T-helper 17 cell (primary cell): ENCODE measurements at regions not wholly inside any gene's neighbourhood (a gene's known extent, or its start where the extent isn't known, plus 50 kb on each side); places are given as distances from the start of the nearest gene placed in this dataset.
"Not testable (repeated sequence)": the region's sequence is repeated elsewhere in the genome, so short reads cannot be mapped to it uniquely, and the experiment has no call there.

Experiments
- ATAC-seq: fragments of 150-1000 bp; cut with Tn5 transposase; 2 replicates; pipeline ENCODE4 v1.10.0; 2021; ENCODE audit warnings: mild to moderate bottlenecking, moderate library complexity
- DNase-seq, 3 donors: peaks; one replicate each; pipeline versions ENCODE4 v3.0.0 to v3.0.0-alpha.2; 2020 to 2021
- H3K9me3 ChIP-seq: one replicate; pipeline ENCODE4 v1.7.0; 2013; ENCODE audit warnings: low read length, mild to moderate bottlenecking; ENCODE audit not compliant: control insufficient read depth, poor library complexity, severe bottlenecking
- H3K27ac Mint-ChIP-seq: one replicate; pipeline ENCODE4 v1.8.0; 2022; ENCODE audit warnings: mild to moderate bottlenecking, moderate library complexity, mixed read lengths
- H3K27me3 Mint-ChIP-seq: one replicate; pipeline ENCODE4 v1.8.0; 2022; ENCODE audit warnings: mixed read lengths
- H3K36me3 Mint-ChIP-seq: one replicate; pipeline ENCODE4 v1.8.0; 2022; ENCODE audit warnings: low read depth, mixed read lengths
- H3K4me1 Mint-ChIP-seq: one replicate; pipeline ENCODE4 v1.8.0; 2022; ENCODE audit warnings: mild to moderate bottlenecking, mixed read lengths
- H3K4me3 Mint-ChIP-seq: one replicate; pipeline ENCODE4 v1.8.0; 2022; ENCODE audit warnings: mild to moderate bottlenecking, moderate library complexity, mixed read lengths

DNA sequence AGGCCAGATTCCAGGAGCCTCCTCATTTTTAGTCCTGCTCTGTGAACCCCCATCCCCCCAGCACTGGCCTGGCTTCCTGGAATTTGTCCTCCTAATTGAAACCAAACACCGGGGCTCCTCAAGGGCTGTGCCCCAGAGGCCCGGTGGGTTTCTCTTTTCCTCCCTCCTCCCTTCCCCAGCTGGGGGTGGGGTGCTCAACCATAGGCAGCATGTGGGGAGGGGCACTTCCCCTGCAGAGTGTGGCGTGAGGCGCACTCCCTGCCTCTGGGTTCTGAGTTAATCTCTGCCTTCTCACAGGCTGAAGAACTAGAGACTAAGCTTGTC lies 67.5 kb upstream of the ACOT11 start:
- no peaks in the 10 kb centered on the region for H3K9me3 ChIP-seq
- Mint-ChIP-seq H3K4me1 (peaks cover 57% of the 10 kb centered on the region), H3K36me3 (no peaks in the 10 kb centered on the region), H3K27me3 (no peaks in the 10 kb centered on the region), H3K27ac (peak overlapping the region; percentile 89), H3K4me3 (peak overlapping the region; percentile 87)
- ATAC-seq (peak; percentile 45), DNase-seq (no peak)

DNA sequence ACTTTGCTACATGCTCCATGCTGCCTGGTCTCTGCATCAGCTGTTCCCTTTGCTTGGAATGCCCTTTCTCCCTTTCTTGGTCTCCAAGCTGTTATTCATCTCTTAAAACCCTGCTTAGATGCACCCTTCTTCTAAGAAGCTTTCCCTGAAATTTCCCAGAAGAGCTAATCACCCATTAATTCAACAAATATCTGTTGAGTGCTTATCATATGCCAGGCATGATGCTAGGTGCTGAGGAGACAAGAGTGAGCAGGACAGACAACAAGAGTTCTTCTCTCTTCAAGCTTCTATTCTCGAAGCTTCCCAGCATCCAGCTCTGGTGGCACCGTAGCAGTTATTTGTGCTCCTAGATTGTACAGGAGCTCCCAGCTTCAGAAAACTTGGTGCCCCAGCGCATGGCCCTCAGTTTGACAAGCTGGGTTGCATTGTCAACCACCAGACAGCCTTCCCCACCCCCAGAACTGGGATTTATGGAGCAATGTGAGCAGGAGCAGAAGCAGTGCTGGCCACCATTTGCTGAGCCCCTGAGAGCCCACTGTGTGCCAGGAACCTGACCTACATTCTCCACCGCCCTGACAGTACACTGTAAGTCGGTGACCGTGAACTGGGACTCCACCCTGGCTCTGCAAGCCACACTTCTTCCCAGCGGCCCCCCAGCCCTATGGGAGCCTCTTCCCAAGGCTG lies 68.0 kb upstream of the ACOT11 start:
- H3K4me3 Mint-ChIP-seq, result peak overlapping the region; percentile 87
- H3K27me3 Mint-ChIP-seq, result no peaks in the 10 kb centered on the region
- no peak for DNase-seq
- no peaks in the 10 kb centered on the region for H3K36me3 Mint-ChIP-seq
- ATAC-seq, result no peak
- peaks cover 53% of the 10 kb centered on the region for H3K4me1 Mint-ChIP-seq
- H3K27ac Mint-ChIP-seq, result peak overlapping the region; percentile 89
- no peaks in the 10 kb centered on the region for H3K9me3 ChIP-seq

DNA sequence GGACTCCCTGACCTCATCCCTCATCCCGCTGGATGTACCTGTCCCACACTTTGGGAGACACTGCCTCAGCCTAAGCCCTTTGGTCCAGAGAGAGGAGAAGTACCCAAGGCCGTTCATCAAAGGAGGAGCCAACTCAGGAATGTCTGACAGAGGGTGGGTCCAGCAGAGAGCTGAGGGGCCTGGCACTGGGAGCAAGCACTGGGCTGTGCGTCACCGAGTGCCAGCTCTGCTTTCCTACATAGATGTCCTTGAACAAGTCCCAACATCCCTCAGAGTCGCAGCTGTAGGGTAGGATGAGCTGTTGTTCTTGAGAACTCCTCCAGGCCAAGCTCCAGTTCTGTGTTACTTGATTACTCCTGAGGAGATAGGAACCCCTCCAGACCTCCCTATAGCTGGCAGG lies 68.8 kb upstream of the ACOT11 start:
- DNase-seq, result no peak
- H3K4me1 Mint-ChIP-seq, result peaks cover 54% of the 10 kb centered on the region
- H3K9me3 ChIP-seq, result no peaks in the 10 kb centered on the region
- ATAC-seq, result no peak
- H3K36me3 Mint-ChIP-seq, result no peaks in the 10 kb centered on the region
- peak overlapping the region; percentile 28 for H3K4me3 Mint-ChIP-seq
- H3K27ac Mint-ChIP-seq, result peak overlapping the region; percentile 89
- no peaks in the 10 kb centered on the region for H3K27me3 Mint-ChIP-seq

DNA sequence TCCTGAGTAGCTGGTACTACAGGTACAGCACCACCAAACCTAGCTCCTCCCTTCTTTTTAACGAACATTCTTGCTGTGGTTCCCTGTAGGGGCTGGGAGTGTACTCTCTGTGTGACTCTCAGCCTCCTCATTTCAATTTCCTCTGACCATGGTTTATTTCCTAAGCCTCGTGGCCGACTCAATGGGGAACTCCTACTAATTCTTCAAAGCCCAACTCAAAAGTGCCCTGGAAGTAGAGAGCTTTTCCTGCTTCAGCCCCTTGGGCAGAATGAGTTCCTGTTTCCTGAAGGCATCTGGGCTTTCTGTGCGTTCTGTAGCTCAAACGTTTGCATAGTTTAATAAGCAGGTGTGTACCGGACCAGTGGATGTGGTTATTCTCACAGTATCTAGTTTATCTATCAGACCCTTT lies 70.9 kb upstream of the ACOT11 start:
- DNase-seq, result no peak

DNA sequence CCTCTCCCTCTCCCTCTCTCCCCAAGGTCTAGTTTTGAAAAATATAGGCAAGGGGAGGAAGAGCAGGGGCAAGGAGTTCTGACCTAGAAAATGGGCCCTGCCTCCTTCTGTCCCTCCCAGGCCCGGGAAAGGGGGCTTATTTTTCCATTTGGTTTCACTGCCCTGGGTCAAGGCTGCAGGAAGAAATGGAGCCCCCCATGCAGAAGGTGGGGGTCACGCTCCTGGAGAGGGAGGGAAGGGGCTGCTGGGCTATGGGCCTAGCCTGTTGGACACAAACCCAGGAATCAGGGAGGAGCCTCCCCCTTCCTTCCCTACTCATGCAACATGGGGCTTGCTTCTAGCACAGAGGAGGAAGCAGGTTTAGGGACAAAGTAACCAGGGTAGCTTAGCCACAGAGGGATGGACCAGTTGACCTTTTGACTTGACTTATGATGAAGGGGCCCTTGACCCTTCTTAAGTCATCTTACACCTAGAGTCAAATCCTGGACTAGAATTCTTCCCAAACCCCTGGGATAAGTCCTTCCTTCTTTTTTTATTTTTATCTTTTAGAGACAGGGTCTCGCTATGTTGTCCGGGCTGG lies 70.4 kb upstream of the SSBP3 start:
- Mint-ChIP-seq H3K4me1 (peaks cover 52% of the 10 kb centered on the region), H3K36me3 (no peaks in the 10 kb centered on the region), H3K27me3 (no peaks in the 10 kb centered on the region), H3K27ac (peak overlapping the region; percentile 89), H3K4me3 (peak overlapping the region; percentile 89)
- DNase-seq (no peak), ATAC-seq (no peak)
- no peaks in the 10 kb centered on the region for H3K9me3 ChIP-seq

More for the DNA sequence above, 70.9 kb upstream of the ACOT11 start:
- Mint-ChIP-seq H3K27ac (peak overlapping the region; percentile 89), H3K4me3 (peak overlapping the region; percentile 89), H3K4me1 (peaks cover 55% of the 10 kb centered on the region), H3K27me3 (no peaks in the 10 kb centered on the region), H3K36me3 (no peaks in the 10 kb centered on the region)
- peak; percentile 34 for ATAC-seq
- no peaks in the 10 kb centered on the region for H3K9me3 ChIP-seq

DNA sequence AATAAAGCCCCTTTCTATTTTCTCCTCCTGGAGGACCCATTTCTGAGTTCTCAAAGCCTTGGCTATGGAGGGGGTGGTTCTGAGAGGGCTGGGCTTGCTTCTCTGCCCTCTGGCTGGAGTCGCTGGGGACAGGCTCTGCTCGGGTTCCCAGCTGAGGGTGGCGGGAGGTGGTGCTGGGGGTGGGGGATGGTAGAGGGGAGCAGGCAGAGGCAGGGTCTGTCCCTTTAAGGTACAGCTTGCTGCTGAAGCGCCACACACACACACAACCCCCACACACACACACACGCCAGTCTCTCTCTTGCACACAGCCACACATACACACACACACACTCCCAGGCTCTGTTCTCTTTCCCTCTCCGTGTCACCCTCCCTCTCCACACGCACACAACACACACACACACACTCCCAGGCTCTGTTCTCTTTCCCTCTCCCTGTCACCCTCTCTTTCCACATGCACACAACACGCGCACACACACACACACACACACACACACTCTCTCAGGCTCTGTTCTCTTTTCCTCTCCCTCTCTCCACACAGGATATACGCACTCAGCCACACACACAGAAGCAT lies 69.8 kb upstream of the SSBP3 start:
- ATAC-seq, result peak; percentile 12
- no peaks in the 10 kb centered on the region for H3K27me3 Mint-ChIP-seq
- H3K4me1 Mint-ChIP-seq, result peaks cover 49% of the 10 kb centered on the region
- peak overlapping the region; percentile 89 for H3K4me3 Mint-ChIP-seq
- H3K27ac Mint-ChIP-seq, result peak overlapping the region; percentile 89
- DNase-seq, result no peak
- H3K36me3 Mint-ChIP-seq, result no peaks in the 10 kb centered on the region
- H3K9me3 ChIP-seq, result no peaks in the 10 kb centered on the region

DNA sequence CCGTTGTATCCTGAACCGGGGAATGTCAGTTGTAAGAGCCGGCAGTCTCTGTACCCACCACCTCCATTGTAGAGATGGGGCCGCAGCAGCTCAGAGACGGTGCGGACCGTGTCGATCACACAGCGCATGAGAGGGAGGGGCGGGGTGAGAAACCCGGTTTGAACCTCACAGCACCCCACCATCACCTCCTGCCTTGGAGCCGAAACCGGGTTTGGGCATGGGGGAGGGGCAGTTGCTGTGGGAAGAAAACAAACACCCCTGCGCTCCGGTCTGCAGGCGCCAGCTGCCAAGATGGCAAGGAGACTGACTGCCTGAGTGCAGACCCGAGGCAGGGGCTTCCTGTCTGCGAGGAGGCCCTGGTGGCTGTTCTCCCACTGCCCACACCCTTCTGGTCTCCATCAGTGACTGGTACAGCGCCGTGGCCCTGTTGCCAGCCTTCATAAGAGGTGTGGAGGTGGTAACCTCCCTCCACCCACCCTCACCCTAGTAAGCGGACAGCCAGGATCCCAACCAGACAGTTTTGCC lies 69.2 kb upstream of the SSBP3 start:
- H3K4me3 Mint-ChIP-seq, result peak overlapping the region; percentile 89
- H3K27ac Mint-ChIP-seq, result peak overlapping the region; percentile 89
- ATAC-seq, result peak; percentile 66

DNA sequence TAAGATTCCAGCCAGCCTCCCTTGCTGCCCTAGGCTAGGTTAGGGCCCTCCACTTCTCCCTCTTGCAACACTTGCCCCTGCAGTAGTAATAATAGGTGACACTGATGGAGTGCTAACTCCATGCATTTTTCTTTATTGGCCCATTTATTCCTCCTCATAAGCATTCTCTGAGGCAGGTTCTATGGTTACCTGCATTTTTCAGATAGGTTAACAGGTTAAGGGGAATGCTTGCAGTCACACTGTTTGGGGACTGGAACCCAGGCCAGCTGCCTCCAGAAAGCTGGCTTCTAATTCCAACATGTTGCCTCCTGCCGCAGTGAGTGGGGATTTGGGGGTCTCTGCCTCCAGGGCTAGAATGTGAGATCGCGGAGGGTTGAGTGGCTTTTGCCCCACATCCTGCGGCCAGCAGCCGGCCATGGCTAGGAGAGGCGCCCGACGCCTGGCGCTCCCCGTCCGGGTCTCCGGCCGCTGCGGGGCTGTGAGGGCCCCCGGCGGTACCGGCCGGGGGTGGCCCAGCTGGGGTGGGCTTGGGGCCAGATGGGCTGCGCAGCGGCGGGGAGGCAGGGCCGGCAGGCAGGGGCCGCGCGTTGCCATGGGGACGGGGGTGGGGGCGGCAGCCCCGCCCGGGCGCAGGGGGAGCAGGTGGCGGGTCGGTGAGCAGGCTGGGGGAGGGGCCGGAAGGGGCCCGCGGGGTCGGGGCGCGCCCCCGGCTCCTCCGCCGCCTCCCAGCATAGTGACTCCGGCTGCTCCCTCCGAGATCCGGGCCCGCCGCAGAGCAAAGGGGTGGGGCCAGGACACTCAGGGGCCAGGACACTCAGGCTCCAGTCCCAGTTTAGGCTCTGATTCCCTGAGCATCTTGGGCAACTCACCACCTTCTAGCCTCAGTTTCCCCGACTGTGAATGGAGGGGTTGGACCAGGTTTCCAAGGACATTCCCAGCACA lies 68.4 kb upstream of the SSBP3 start:
- Mint-ChIP-seq H3K4me3 (peak overlapping the region; percentile 90), H3K36me3 (no peaks in the 10 kb centered on the region), H3K27me3 (no peaks in the 10 kb centered on the region), H3K27ac (peak overlapping the region; percentile 89), H3K4me1 (peaks cover 34% of the 10 kb centered on the region)
- DNase-seq (peak in 1 of 3 donors; percentile 33), ATAC-seq (peak; percentile 47)
- H3K9me3 ChIP-seq, result no peaks in the 10 kb centered on the region

More for the DNA sequence above, 69.2 kb upstream of the SSBP3 start:
- Mint-ChIP-seq H3K27me3 (no peaks in the 10 kb centered on the region), H3K4me1 (peaks cover 43% of the 10 kb centered on the region), H3K36me3 (no peaks in the 10 kb centered on the region)
- DNase-seq, result peak in 2 of 3 donors; percentile 17 to 35
- no peaks in the 10 kb centered on the region for H3K9me3 ChIP-seq

DNA sequence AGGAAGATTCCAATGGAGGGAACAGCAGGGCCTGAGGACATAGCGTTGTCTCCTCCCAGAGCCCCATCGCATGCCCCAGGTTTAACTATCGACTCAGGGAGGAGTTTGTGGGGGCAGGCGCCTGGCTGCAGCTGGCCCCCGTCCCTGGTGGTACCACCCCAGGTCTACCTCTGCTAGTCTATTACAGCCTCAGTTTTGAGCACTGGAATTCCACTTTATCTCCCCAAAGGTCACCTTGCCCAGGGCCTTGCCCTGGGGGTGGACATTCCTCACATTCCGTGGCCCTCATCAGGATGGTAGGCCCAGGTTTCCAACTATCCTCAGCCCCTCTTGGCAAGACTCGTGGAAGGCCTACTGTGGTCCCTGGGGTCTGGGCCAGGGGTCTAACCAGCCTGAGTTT lies 65.4 kb upstream of the SSBP3 start:
- H3K27me3 Mint-ChIP-seq, result no peaks in the 10 kb centered on the region
- H3K9me3 ChIP-seq, result no peaks in the 10 kb centered on the region
- H3K27ac Mint-ChIP-seq, result no peak overlapping the region
- ATAC-seq, result no peak
- H3K4me1 Mint-ChIP-seq, result peaks cover 24% of the 10 kb centered on the region
- no peak overlapping the region for H3K4me3 Mint-ChIP-seq
- no peaks in the 10 kb centered on the region for H3K36me3 Mint-ChIP-seq
- no peak for DNase-seq

DNA sequence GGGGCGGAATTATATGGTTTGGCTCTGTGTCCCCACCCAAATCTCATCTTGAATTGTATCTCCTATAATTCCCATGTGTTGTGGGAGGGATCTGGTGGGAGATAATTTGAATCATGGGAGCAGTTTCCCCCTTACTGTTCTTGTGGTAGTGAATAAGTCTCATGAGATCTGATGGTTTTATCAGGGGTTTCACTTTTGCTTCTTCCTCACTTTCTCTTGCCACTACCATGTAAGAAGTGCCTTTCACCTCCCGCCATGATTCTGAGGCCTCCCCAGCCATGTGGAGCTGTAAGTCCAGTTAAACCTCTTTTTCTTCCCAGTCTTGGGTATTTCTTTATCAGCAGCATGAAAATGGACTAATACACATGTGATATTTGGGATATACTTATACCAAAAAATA lies 63.2 kb upstream of the SSBP3 start:
- not testable (repeated sequence) for ATAC-seq

DNA sequence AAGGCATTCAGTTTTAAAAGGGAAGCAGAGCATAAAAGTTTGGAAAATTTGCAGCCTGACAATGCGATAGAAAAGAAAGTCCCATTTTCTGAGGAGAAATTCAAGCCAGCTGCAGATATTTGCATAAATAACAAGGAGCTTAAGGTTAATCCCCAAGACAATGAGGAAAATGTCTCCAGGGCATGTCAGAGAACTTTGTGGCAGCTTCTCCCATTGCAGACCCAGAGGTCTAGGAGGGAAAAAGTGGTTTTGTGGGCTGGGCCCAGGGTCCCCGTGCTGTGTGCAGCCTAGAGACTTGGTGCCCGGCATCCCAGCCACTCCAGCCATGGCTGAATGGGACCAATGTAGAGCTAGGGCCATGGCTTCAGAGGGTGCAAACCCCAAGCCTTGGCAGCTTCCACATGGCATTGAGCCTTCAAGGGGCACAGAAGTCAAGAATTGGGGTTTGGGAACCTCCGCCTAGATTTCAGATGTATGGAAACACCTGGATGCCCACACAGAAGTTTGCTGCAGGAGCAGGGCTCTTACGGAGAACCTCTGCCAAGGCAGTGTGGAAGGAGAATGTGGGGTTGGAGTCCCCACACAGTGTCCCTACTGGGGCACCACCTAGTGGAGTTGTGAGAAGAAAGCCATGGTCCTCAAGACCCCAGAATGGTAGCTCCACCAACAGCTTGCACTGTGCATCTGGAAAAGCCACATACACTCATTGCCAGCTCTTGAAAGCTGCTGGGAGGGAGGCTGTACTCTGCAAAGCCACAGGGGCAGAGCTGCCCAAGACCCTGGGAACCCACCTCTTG lies 62.3 kb upstream of the SSBP3 start:
- not testable (repeated sequence) for H3K27me3 Mint-ChIP-seq, ATAC-seq, DNase-seq, H3K4me3 Mint-ChIP-seq, H3K27ac Mint-ChIP-seq, H3K9me3 ChIP-seq, H3K36me3 Mint-ChIP-seq
- H3K4me1 Mint-ChIP-seq, result peaks cover 15% of the 10 kb centered on the region

More for the DNA sequence above, 63.2 kb upstream of the SSBP3 start:
- DNase-seq, H3K27ac Mint-ChIP-seq, H3K9me3 ChIP-seq, H3K4me3 Mint-ChIP-seq, H3K36me3 Mint-ChIP-seq, H3K27me3 Mint-ChIP-seq: not testable (repeated sequence)
- peaks cover 21% of the 10 kb centered on the region for H3K4me1 Mint-ChIP-seq

DNA sequence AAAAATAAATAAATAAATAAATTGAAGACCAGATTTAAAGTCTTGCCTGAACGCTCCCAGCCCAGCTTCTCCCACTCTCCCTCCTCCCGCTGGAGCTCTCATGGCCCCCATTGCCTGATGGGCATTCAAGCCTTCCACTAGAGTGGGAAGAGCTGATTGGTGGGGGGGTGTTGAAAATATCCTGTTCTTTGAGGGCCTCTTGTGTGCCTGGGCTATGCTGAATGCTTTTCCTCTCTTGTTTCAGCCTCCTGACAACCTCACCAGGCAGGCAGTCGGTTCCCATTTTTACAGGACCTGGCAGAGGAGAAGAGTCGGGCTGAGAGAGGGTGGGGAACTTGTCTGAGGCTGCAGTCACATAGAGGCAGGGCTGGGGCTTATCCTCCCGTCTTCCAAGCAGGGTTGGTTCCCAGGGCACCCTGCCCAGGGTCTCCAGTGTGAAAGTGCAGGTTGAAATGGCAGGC lies 59.2 kb upstream of the SSBP3 start:
- ATAC-seq, result no peak
- DNase-seq, result no peak
- no peaks in the 10 kb centered on the region for H3K9me3 ChIP-seq
- H3K4me1 Mint-ChIP-seq, result peaks cover 22% of the 10 kb centered on the region
- H3K4me3 Mint-ChIP-seq, result no peak overlapping the region
- no peaks in the 10 kb centered on the region for H3K27me3 Mint-ChIP-seq
- no peak overlapping the region for H3K27ac Mint-ChIP-seq
- no peaks in the 10 kb centered on the region for H3K36me3 Mint-ChIP-seq
